ENCODE measurements at regions not wholly inside any gene's neighbourhood (a gene's known extent, or its start where the extent isn't known, plus 50 kb on each side); places are given as distances from the start of the nearest gene placed in this dataset.

GRCh38 chr2:123073371-123073770 is 951.7 kb upstream of the CNTNAP5 start:
- TF ChIP-seq EZH2 (IDR thresholded peaks at IDR 0.05) (no peak), CTCF (IDR thresholded peaks at IDR 0.05) (no peak)

Data from neural progenitor cell (in vitro differentiated cells).